Mammary epithelial cell (primary cell): ENCODE measurements at regions not wholly inside any gene's neighbourhood (a gene's known extent, or its start where the extent isn't known, plus 50 kb on each side); places are given as distances from the start of the nearest gene placed in this dataset.

ENCODE experiments used
- CTCF ChIP-seq, 2 donors: IDR thresholded peaks in 1 of 2; conservative IDR thresholded peaks in 1 of 2; 2 replicates each; pipeline ENCODE4 v1.5.1; 2011 to 2012; ENCODE audit warnings: inconsistent platforms in 2 of 2, low read length in 2 of 2, mild to moderate bottlenecking in 2 of 2, control low read depth in 1 of 2, low read depth in 1 of 2; ENCODE audit not compliant: insufficient read depth in 1 of 2; ENCODE audit errors: extremely low read depth in 1 of 2
- EZH2 ChIP-seq: IDR thresholded peaks from 2 replicates; pipeline ENCODE4 v1.6.1; 2012; ENCODE audit warnings: low read length, inconsistent platforms, borderline replicate concordance

- TF ChIP-seq EZH2: no peak
- TF ChIP-seq CTCF (conservative IDR thresholded peaks at IDR 0.05 in 1 of 2, IDR thresholded peaks at IDR 0.05 in 1 of 2; ENCODE audit: extremely low read depth in 1 of 2, insufficient read depth in 1 of 2, low read depth in 1 of 2, low read length in 2 of 2): no peak
Observed at GRCh38 chr15:93201940-93202339, 112.9 kb upstream of the RGMA start.
